ENCODE measurements at regions not wholly inside any gene's neighbourhood (a gene's known extent, or its start where the extent isn't known, plus 50 kb on each side); places are given as distances from the start of the nearest gene placed in this dataset.

DNA sequence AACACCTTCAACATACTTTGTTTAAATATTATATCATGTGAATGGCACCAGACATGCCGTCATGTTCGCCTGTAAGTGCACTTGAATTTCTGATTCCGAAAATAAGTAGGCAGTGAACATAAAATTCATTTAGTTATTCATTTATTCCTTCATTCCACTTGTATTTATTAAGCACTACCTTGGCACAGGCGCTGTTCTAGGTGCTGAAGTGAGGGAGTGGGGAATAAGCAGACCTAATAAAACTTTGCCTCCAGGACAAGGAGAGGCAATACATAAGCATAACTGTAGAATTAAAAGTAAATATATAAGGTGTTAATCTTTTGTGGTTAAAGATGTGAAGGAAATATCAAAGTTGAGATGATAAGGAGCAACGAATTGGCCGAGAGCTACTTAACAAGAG, 297.4 kb downstream of the TENT4A start:
- no peak overlapping the region for H3K4me3 Mint-ChIP-seq
- ATAC-seq, result no peak
- H3K36me3 Mint-ChIP-seq, result no peaks in the 10 kb centered on the region
- H3K4me1 Mint-ChIP-seq, result no peaks in the 10 kb centered on the region
- peak; percentile 42 for DNase-seq (ENCODE audit: low spot score)
- peaks cover 22% of the 10 kb centered on the region for H3K27me3 Mint-ChIP-seq (ENCODE audit: low read depth)
- no peak overlapping the region for H3K27ac Mint-ChIP-seq
- TF ChIP-seq ZNF232 (CRISPR knock-in tag; IDR thresholded peaks at IDR 0.05) (no peak), NFE2L1 (CRISPR knock-in tag; IDR thresholded peaks at IDR 0.05) (no peak), FOXP1 (CRISPR knock-in tag; IDR thresholded peaks at IDR 0.05; ENCODE audit: borderline replicate concordance) (no peak), SMAD4 (CRISPR knock-in tag; IDR thresholded peaks at IDR 0.05) (no peak), IRF1 (CRISPR knock-in tag; IDR thresholded peaks at IDR 0.05) (no peak)
- H3K9me3 Mint-ChIP-seq, result peaks cover 2% of the 10 kb centered on the region; the same call in 1 of the 2 replicates
- ChIA-PET CTCF (no interaction called here), POLR2A (no interaction called here)

GRCh38 chr5:7012057-7012456, 298.8 kb downstream of the TENT4A start:
- ATAC-seq (no peak), DNase-seq (ENCODE audit: low spot score) (no peak)
- Mint-ChIP-seq H3K27me3 (ENCODE audit: low read depth) (peaks cover 16% of the 10 kb centered on the region), H3K27ac (no peak overlapping the region), H3K4me1 (no peaks in the 10 kb centered on the region), H3K4me3 (no peak overlapping the region), H3K9me3 (peaks cover 3% of the 10 kb centered on the region; the same call in 1 of the 2 replicates), H3K36me3 (no peaks in the 10 kb centered on the region)
- ChIA-PET POLR2A (no interaction called here), CTCF (no interaction called here)
- TF ChIP-seq NFE2L1 (CRISPR knock-in tag; IDR thresholded peaks at IDR 0.05) (no peak), JAZF1 (CRISPR knock-in tag; IDR thresholded peaks at IDR 0.05) (no peak), TEAD4 (CRISPR knock-in tag; IDR thresholded peaks at IDR 0.05) (no peak), AR (CRISPR knock-in tag; IDR thresholded peaks at IDR 0.05) (no peak), GABPB1 (CRISPR knock-in tag; IDR thresholded peaks at IDR 0.05) (no peak), HMGA2 (CRISPR knock-in tag; IDR thresholded peaks at IDR 0.05) (no peak), HMGXB4 (CRISPR knock-in tag; IDR thresholded peaks at IDR 0.05) (no peak), ZNF416 (CRISPR knock-in tag; IDR thresholded peaks at IDR 0.05) (no peak), IRF1 (CRISPR knock-in tag; IDR thresholded peaks at IDR 0.05) (no peak), PRDM15 (CRISPR knock-in tag; IDR thresholded peaks at IDR 0.05) (no peak)
- TF ChIP-seq, protein P1, sequence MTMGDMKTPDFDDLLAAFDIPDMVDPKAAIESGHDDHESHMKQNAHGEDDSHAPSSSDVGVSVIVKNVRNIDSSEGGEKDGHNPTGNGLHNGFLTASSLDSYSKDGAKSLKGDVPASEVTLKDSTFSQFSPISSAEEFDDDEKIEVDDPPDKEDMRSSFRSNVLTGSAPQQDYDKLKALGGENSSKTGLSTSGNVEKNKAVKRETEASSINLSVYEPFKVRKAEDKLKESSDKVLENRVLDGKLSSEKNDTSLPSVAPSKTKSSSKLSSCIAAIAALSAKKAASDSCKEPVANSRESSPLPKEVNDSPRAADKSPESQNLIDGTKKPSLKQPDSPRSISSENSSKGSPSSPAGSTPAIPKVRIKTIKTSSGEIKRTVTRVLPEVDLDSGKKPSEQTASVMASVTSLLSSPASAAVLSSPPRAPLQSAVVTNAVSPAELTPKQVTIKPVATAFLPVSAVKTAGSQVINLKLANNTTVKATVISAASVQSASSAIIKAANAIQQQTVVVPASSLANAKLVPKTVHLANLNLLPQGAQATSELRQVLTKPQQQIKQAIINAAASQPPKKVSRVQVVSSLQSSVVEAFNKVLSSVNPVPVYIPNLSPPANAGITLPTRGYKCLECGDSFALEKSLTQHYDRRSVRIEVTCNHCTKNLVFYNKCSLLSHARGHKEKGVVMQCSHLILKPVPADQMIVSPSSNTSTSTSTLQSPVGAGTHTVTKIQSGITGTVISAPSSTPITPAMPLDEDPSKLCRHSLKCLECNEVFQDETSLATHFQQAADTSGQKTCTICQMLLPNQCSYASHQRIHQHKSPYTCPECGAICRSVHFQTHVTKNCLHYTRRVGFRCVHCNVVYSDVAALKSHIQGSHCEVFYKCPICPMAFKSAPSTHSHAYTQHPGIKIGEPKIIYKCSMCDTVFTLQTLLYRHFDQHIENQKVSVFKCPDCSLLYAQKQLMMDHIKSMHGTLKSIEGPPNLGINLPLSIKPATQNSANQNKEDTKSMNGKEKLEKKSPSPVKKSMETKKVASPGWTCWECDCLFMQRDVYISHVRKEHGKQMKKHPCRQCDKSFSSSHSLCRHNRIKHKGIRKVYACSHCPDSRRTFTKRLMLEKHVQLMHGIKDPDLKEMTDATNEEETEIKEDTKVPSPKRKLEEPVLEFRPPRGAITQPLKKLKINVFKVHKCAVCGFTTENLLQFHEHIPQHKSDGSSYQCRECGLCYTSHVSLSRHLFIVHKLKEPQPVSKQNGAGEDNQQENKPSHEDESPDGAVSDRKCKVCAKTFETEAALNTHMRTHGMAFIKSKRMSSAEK (CRISPR knock-in tag; IDR thresholded peaks at IDR 0.05; ENCODE audit: borderline replicate concordance), result no peak
- TF ChIP-seq, protein P2, sequence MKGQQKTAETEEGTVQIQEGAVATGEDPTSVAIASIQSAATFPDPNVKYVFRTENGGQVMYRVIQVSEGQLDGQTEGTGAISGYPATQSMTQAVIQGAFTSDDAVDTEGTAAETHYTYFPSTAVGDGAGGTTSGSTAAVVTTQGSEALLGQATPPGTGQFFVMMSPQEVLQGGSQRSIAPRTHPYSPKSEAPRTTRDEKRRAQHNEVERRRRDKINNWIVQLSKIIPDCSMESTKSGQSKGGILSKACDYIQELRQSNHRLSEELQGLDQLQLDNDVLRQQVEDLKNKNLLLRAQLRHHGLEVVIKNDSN (CRISPR knock-in tag; IDR thresholded peaks at IDR 0.05), result no peak
- TF ChIP-seq, protein P3, sequence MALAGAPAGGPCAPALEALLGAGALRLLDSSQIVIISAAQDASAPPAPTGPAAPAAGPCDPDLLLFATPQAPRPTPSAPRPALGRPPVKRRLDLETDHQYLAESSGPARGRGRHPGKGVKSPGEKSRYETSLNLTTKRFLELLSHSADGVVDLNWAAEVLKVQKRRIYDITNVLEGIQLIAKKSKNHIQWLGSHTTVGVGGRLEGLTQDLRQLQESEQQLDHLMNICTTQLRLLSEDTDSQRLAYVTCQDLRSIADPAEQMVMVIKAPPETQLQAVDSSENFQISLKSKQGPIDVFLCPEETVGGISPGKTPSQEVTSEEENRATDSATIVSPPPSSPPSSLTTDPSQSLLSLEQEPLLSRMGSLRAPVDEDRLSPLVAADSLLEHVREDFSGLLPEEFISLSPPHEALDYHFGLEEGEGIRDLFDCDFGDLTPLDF (CRISPR knock-in tag; IDR thresholded peaks at IDR 0.05), result no peak
- TF ChIP-seq, protein P4, sequence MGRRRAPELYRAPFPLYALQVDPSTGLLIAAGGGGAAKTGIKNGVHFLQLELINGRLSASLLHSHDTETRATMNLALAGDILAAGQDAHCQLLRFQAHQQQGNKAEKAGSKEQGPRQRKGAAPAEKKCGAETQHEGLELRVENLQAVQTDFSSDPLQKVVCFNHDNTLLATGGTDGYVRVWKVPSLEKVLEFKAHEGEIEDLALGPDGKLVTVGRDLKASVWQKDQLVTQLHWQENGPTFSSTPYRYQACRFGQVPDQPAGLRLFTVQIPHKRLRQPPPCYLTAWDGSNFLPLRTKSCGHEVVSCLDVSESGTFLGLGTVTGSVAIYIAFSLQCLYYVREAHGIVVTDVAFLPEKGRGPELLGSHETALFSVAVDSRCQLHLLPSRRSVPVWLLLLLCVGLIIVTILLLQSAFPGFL (CRISPR knock-in tag; IDR thresholded peaks at IDR 0.05; ENCODE audit: borderline replicate concordance), result no peak
